Glomerular visceral epithelial cell (primary cell): ENCODE measurements at regions not wholly inside any gene's neighbourhood (a gene's known extent, or its start where the extent isn't known, plus 50 kb on each side); places are given as distances from the start of the nearest gene placed in this dataset.

Source experiments
- DNase-seq: peaks from one replicate; pipeline ENCODE4 v3.0.0-alpha.2; 2016; ENCODE audit errors: extremely low spot score

- no peak for DNase-seq
Observed at GRCh38 chr16:7014756-7015155, 317.9 kb upstream of the RBFOX1 start.

- DNase-seq, result no peak
Observed at GRCh38 chr16:7013990-7014389, 318.7 kb upstream of the RBFOX1 start.

- no peak for DNase-seq
Observed at GRCh38 chr16:7004266-7004665, 328.4 kb upstream of the RBFOX1 start.

- DNase-seq, result no peak
Observed at GRCh38 chr16:6993544-6993943, 339.1 kb upstream of the RBFOX1 start.

DNA sequence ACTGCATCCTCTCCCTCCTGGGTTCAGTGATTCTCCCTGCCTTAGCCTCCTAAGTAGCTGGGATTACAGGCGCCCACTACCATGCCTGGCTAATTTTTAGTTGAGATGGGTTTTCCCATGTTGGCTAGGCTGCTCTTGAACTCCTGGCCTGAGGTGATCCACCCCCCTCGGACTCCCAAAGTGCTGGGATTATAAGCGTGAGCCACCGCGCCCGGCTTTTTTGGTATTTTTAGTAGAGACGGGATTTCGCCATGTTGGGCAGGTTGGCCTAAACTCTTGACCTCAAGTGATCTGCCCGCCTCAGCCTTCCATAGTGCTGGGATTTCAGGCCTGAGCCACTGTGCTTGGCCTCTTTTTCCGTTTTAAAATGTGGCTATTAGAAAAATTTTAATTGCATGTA is 343.8 kb upstream of the RBFOX1 start:
- DNase-seq, result no peak

- DNase-seq, result no peak
Observed at GRCh38 chr16:6977916-6978315, 354.7 kb upstream of the RBFOX1 start.

DNA sequence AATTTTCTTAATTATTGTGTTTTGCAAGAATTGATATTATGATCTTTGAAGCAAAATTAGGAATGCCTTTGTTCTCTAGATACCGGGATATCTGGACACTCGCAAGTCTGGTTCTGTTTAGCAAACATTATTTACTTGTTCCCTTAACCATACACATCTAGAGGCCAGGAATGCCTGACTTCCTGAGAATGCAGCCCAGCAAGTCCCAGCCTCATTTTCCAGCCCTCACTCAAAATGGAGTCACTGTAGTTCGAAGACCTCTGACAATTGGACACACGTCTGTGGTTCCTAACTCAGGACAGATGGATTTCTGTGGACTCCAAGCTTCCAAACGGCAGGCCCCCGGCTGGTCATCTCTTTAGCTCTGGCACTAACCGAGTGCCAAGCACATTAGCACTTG is 355.4 kb upstream of the RBFOX1 start:
- DNase-seq, result no peak

- DNase-seq, result no peak
Observed at GRCh38 chr16:6976716-6977115, 355.9 kb upstream of the RBFOX1 start.

DNA sequence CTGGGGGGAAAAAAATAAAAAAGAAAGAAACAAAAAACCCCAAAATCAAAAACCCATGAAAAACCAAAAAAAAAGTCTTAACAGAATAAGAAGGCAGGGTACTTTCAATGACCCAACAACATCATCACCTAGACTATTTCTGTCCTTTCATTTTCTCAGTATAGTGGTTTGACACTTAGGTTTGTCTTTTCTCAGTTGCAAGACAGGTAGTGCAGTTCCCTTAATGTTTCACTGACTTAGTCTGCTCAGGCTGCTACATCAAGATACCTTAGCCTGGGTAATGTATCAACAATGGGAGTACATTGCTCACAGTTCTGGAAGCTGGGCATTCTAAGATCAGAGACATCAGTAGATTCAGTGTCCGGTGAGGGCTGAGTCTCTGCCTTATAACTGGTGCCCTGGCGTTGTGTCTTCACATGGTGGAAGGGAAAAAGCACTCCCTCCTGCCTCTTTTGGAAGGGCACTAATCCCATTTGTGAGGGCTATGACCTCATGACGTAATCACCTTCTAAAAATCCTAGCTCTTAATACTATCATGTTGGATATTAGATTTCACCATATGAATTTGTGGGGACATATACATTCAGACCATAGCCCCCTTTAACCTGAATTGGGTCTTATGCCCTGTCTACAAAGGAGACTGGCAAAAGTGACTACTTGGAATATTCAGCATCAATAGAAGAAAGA is 362.3 kb upstream of the RBFOX1 start:
- DNase-seq, result no peak

DNA sequence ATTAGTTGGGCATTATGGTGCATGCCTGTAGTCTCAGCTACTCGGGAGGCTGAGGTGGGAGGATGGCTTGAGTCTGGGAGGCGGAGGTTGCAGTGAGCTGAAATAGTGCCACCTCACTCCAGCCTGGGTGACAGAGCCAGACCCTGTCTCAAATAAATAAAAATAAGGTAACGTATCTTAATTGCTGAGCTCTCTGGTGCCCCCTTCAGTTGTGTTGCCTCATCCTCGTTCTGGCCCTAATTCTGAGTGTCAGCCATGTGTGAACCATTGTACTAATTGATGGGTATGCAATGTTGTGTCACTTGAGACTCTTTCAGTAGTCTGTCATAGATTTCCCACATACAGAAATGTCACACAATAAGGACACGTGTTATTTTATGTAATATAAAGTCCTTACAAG is 363.1 kb upstream of the RBFOX1 start:
- DNase-seq, result no peak

DNA sequence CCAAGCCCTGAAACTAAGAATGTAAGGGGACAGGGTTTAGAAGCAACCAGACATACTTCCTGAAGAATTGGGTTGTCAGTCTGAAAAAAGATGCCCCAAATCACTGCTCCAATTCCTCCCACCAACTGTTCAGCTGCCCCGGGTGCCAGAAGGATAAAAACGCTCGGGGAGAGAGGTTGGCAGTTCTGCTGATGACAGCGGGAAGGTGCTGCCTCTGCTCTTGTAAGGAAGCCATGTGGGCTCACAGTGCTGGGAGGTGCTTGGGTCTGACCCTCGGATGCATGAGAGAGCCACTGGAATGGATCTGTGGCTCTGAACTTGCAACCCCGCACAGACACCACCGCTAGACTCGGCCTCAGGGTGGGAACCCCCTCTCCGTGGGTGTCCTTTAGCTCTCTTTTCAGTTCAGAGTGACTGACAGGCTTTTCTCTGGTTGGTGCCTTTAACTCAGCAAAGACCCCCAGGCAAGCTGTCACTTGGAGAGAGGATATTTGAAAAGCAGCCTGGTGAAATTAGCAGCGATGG is 364.8 kb upstream of the RBFOX1 start:
- no peak for DNase-seq

GRCh38 chr16:6966925-6967324 is 365.7 kb upstream of the RBFOX1 start:
- no peak for DNase-seq

DNA sequence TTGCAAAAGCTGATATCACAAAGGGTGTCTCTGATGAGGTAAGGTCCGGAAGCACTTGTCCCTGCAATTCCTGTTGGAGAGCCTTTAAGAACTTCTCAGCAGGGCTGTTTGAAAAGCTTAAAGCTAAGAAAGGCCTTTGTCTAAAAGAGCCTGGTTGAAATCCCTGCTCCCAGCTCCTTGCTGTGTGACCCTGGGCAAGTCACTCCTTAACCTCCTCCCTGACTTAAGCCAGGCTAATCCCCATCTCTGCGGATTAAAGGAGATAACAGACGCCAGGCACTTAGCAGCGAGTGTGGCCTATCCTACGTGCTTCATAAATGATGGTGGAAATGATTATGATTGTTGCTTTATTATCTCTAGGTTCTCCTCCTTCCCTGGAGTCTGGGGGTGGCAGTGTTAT is 368.0 kb upstream of the RBFOX1 start:
- DNase-seq, result no peak

GRCh38 chr16:6961704-6962103 is 370.9 kb upstream of the RBFOX1 start:
- no peak for DNase-seq

- no peak for DNase-seq
Observed at GRCh38 chr16:6958184-6958583, 374.5 kb upstream of the RBFOX1 start.

DNA sequence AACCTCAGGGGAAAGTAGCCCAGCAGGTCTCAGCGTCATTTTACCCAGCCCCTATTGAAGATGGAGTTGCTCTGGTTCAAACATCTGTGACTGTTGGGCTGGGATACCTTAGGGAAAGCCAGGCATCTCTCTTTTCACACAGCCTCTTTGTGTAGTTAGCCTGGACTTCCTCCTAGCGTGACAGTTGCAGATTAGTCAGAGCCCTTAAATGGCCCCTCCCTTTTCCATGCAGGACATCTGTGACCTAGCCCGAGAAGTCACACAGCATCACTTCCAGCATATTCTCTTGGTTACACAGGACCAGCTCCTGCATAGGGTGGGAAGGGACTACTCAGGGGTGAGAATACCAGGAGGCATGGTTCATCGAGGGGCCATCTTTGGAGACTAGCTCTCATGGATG is 375.0 kb upstream of the RBFOX1 start:
- DNase-seq, result no peak

DNA sequence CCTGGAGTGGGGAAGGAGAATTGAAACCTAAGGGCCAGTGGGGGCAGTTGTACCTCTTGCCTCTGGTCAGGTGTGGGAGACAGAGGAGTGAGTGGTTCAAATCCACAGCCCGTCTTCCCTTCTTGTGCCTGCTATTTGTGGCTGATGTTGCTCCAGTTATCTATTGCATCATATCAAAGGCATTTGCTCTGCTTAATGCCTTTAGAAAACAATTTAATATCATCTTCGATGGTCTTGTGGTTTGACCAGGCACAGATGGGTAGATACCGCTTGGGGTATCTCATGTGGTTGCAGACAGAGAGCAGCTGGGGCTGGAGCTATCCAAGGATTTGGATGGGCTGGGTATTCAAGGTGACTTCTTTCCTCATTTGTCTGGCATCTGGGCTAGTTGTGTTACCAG is 376.1 kb upstream of the RBFOX1 start:
- DNase-seq, result no peak

- no peak for DNase-seq
Observed at GRCh38 chr16:6955303-6955702, 377.3 kb upstream of the RBFOX1 start.

DNA sequence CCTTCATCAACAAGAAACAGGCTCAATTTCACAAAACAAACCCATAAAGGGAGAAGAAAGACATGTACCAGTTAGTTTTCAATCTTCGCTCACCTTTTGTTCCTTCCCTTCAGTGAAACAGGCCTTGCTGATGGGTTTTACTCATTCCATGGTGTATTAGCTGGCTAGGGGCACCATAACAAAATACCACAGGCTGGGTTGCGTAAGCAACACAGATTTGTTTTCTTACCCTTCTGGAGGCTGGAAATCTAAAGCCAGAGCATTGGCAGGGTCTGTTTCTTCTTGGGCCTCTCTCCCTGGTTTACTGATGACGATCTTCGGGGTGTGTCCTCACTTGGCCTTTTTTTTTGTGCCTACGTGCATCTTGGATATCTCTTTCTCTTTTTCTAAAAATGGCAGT is 383.4 kb upstream of the RBFOX1 start:
- DNase-seq, result no peak

GRCh38 chr16:6947291-6947690 is 385.4 kb upstream of the RBFOX1 start:
- DNase-seq, result no peak

- DNase-seq, result no peak
Observed at GRCh38 chr16:6946802-6947201, 385.8 kb upstream of the RBFOX1 start.

GRCh38 chr16:6946106-6946505 is 386.5 kb upstream of the RBFOX1 start:
- no peak for DNase-seq

DNA sequence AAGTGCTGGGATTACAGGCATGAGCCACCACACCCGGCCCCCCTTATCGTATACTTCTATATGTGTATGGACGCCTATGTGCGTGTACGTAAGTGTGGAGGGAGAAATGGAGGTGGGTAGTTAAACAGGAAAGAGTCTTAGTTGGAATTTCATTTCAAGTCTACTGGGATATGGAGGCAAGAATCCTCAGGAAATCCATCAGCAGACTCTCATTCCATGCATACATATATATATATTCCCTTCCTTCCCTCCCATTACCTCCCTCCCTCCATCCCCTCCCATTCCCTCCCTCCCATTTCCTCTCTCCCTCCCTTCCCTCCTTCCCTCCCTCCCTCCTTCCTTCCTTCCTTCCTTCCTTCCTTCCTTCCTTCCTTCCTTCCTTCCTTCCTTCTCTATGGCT is 391.7 kb upstream of the RBFOX1 start:
- DNase-seq, result no peak

GRCh38 chr16:6937641-6938040 is 395.0 kb upstream of the RBFOX1 start:
- no peak for DNase-seq
